Panc1 (cell line): ENCODE measurements at regions not wholly inside any gene's neighbourhood (a gene's known extent, or its start where the extent isn't known, plus 50 kb on each side); places are given as distances from the start of the nearest gene placed in this dataset.

Source experiments
- ATAC-seq: fragments of 200-7000 bp; cut with Tn5 transposase; 2 replicates; pipeline ENCODE4 v1.9.1; 2020; ENCODE audit warnings: mild to moderate bottlenecking, moderate library complexity
- BruUV-seq: library from RNA; stranded (reverse); fragments of 400-500 nt; replicated peaks from 2 replicates; lab custom pipeline; 2021; lab: Mats Ljungman, UMichigan
- CTCF ChIA-PET: fragments of 300-600 bp; sonication (Branson Sonifier 250); formaldehyde crosslinking; loops from one replicate; lab custom pipeline; 2022; ENCODE audit warnings: antibody characterized with exemption; lab: Charles Lee
- POLR2A ChIA-PET: fragments of 300-600 bp; sonication (Branson Sonifier 250); formaldehyde crosslinking; loops from one replicate; lab custom pipeline; 2022; ENCODE audit warnings: antibody characterized with exemption; lab: Charles Lee
- DNase-seq: peaks from one replicate; pipeline ENCODE4 v3.0.0-alpha.2; 2010; ENCODE audit warnings: low read depth, low spot score
- H3K27ac ChIP-seq: 2 replicates; pipeline ENCODE4 v1.5.1; 2011; ENCODE audit warnings: mild to moderate bottlenecking, low read length, inconsistent platforms
- H3K27me3 ChIP-seq: fragments of 200-500 bp; sonication (Bioruptor generic); 2 replicates; pipeline ENCODE4 v1.6.0; 2014; ENCODE audit warnings: low read length, inconsistent platforms; ENCODE audit not compliant: control insufficient read depth, insufficient read depth
- H3K36me3 ChIP-seq: fragments of 200-500 bp; sonication (Bioruptor generic); 2 replicates; pipeline ENCODE4 v1.5.1; 2014; ENCODE audit warnings: inconsistent platforms, mild to moderate bottlenecking, low read length, moderate library complexity; ENCODE audit not compliant: control insufficient read depth, insufficient read depth
- H3K4me1 ChIP-seq: 2 replicates; pipeline ENCODE4 v1.5.1; 2011; ENCODE audit warnings: inconsistent platforms, mild to moderate bottlenecking, low read length, moderate library complexity; ENCODE audit not compliant: control insufficient read depth, insufficient read depth
- H3K4me3 ChIP-seq, 2 experiments: 2 replicates each; pipeline ENCODE4 v1.5.1; 2011 to 2012; ENCODE audit warnings: low read depth in 2 of 2, low read length in 2 of 2, mild to moderate bottlenecking in 2 of 2, inconsistent platforms in 1 of 2, moderate library complexity in 1 of 2
- H3K9me3 ChIP-seq: fragments of 200-500 bp; sonication (Bioruptor generic); 2 replicates; pipeline ENCODE4 v1.5.1; 2014; ENCODE audit warnings: low read depth, mild to moderate bottlenecking, inconsistent platforms, low read length, moderate library complexity; ENCODE audit not compliant: control insufficient read depth, insufficient read depth
- POLR2AphosphoS5 ChIP-seq: IDR thresholded peaks from 2 replicates; pipeline ENCODE4 v1.6.1; 2012; ENCODE audit warnings: mild to moderate bottlenecking, low read depth, low read length, moderate library complexity
- SIN3A ChIP-seq: IDR thresholded peaks from 2 replicates; pipeline ENCODE4 v1.6.1; 2012; ENCODE audit warnings: low read depth, mild to moderate bottlenecking, low read length, moderate library complexity, borderline replicate concordance; ENCODE audit not compliant: insufficient read depth
- TCF7L2 ChIP-seq: IDR thresholded peaks from 2 replicates; pipeline ENCODE4 v1.6.1; 2011; ENCODE audit warnings: mild to moderate bottlenecking, low read depth, low read length, inconsistent platforms
- in situ Hi-C: cut with HindIII; loops from 2 replicates; pipeline ENCODE4 v1.10.0; 2016; ENCODE audit warnings: low sequenced_read_pairs, low pct_unique_long_range_greater_than_20kb
- intact Hi-C: fragments of 100-400 bp; cut with micrococcal nuclease; formaldehyde crosslinking; loops from one replicate; pipeline ENCODE4 v1.10.0; 2022; ENCODE audit not compliant: unreplicated experiment
- TF ChIP-seq, protein P1 (sequence below), 2 experiments: IDR thresholded peaks; 2 replicates each; pipeline ENCODE4 v1.6.1; 2011 to 2012; ENCODE audit warnings: low read depth in 2 of 2, control low read depth in 1 of 2, low read length in 1 of 2, mild to moderate bottlenecking in 1 of 2, moderate library complexity in 1 of 2; ENCODE audit not compliant: insufficient read depth in 1 of 2
- TF ChIP-seq, protein P2 (sequence below): fragments of 450-650 bp; IDR thresholded peaks from 2 replicates; pipeline ENCODE4 v1.5.1; 2017; ENCODE audit warnings: mild to moderate bottlenecking

DNA sequence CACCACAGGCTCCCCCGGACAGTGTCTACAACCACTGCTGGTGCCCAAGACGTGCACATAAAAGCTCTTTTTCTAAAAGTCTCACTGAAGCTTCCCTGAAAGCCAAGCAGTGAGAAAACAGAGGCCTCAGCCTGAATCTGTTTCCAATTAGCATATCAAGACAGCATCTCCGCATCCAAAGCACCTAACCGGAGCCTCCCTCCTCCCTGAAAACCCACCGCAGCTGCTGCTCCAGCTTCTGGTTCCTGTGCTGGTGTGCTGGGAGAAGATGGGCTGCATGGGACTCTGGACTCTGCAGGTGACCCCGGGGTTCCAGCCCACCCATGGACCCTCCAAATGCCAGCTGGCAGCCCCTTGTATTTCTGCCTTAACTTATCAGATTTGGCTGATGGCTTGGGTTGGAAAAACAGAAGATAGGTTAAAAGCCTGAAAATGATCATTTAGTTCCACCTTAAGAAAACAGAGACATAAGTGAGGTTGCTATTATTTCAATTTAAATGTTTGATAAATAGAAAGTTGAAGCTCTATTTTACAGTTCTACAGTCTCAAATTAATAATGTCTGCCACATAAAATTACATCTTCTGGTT is 103.3 kb downstream of the TMEM18 start:
- Histone ChIP-seq H3K4me1 (no peaks in the 10 kb centered on the region), H3K27ac (no peak overlapping the region), H3K4me3 (no peak overlapping the region), H3K27me3 (no peaks in the 10 kb centered on the region), H3K9me3 (no peaks in the 10 kb centered on the region), H3K36me3 (no peaks in the 10 kb centered on the region)
- DNase-seq, result no peak
- TF ChIP-seq POLR2AphosphoS5, result no peak
- TF ChIP-seq, protein P1, sequence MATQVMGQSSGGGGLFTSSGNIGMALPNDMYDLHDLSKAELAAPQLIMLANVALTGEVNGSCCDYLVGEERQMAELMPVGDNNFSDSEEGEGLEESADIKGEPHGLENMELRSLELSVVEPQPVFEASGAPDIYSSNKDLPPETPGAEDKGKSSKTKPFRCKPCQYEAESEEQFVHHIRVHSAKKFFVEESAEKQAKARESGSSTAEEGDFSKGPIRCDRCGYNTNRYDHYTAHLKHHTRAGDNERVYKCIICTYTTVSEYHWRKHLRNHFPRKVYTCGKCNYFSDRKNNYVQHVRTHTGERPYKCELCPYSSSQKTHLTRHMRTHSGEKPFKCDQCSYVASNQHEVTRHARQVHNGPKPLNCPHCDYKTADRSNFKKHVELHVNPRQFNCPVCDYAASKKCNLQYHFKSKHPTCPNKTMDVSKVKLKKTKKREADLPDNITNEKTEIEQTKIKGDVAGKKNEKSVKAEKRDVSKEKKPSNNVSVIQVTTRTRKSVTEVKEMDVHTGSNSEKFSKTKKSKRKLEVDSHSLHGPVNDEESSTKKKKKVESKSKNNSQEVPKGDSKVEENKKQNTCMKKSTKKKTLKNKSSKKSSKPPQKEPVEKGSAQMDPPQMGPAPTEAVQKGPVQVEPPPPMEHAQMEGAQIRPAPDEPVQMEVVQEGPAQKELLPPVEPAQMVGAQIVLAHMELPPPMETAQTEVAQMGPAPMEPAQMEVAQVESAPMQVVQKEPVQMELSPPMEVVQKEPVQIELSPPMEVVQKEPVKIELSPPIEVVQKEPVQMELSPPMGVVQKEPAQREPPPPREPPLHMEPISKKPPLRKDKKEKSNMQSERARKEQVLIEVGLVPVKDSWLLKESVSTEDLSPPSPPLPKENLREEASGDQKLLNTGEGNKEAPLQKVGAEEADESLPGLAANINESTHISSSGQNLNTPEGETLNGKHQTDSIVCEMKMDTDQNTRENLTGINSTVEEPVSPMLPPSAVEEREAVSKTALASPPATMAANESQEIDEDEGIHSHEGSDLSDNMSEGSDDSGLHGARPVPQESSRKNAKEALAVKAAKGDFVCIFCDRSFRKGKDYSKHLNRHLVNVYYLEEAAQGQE (IDR thresholded peaks at IDR 0.05; ENCODE audit: insufficient read depth in 1 of 2, low read depth in 2 of 2, low read length in 1 of 2), result no peak
- TF ChIP-seq SIN3A, result no peak
- TF ChIP-seq TCF7L2, result no peak
- TF ChIP-seq, protein P2, sequence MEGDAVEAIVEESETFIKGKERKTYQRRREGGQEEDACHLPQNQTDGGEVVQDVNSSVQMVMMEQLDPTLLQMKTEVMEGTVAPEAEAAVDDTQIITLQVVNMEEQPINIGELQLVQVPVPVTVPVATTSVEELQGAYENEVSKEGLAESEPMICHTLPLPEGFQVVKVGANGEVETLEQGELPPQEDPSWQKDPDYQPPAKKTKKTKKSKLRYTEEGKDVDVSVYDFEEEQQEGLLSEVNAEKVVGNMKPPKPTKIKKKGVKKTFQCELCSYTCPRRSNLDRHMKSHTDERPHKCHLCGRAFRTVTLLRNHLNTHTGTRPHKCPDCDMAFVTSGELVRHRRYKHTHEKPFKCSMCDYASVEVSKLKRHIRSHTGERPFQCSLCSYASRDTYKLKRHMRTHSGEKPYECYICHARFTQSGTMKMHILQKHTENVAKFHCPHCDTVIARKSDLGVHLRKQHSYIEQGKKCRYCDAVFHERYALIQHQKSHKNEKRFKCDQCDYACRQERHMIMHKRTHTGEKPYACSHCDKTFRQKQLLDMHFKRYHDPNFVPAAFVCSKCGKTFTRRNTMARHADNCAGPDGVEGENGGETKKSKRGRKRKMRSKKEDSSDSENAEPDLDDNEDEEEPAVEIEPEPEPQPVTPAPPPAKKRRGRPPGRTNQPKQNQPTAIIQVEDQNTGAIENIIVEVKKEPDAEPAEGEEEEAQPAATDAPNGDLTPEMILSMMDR, result no peak
- in situ Hi-C loops, result no loop called here
- CTCF ChIA-PET, result no interaction called here
- no TSS peak for BruUV-seq
- no peak for ATAC-seq
- intact Hi-C loops, result no loop called here
- POLR2A ChIA-PET, result no interaction called here

DNA sequence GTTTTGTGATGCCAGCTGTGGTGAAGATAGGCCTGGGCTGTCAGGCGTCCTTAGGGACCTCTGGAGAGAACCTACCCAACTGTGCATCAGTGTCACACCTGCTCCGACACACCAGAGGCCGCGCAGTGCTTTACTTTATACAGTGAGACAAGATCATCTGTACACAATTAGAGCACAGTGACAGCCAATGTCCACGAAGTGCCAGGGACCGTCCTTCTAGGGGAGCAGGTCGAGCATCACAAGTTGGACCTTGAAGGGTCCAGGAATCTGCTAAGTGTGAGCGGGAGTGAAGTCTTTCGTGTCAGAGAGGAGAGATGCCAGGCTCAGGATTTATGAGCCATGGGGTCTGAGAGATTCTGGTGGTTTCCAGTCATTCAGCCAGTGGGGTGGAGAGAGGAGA is 104.2 kb downstream of the TMEM18 start:
- intact Hi-C loops (no loop called here), in situ Hi-C loops (no loop called here)
- 0 out of 2 replicates have a peak, but pooled peaks cover 3% of the 10 kb centered on the region for H3K4me1 ChIP-seq
- no peak for TF ChIP-seq POLR2AphosphoS5
- TF ChIP-seq, protein P1 (IDR thresholded peaks at IDR 0.05; ENCODE audit: insufficient read depth in 1 of 2, low read depth in 2 of 2, low read length in 1 of 2), result no peak
- TF ChIP-seq, protein P2, result no peak
- H3K27ac ChIP-seq, result no peak overlapping the region
- CTCF ChIA-PET, result no interaction called here
- POLR2A ChIA-PET, result no interaction called here
- ATAC-seq (no peak), DNase-seq (no peak)
- BruUV-seq, result no TSS peak
- no peaks in the 10 kb centered on the region for H3K9me3 ChIP-seq
- no peaks in the 10 kb centered on the region for H3K27me3 ChIP-seq
- no peaks in the 10 kb centered on the region for H3K36me3 ChIP-seq
- H3K4me3 ChIP-seq, result no peak overlapping the region
